Stimulated activated CD8-positive, alpha-beta memory T cell treated with anti-CD3 and anti-CD28 coated beads, Interleukin-12 subunit alpha, Interleukin-12 subunit beta, amount 100 ng/mL, for 1 hour (primary cell): ENCODE measurements at regions not wholly inside any gene's neighbourhood (a gene's known extent, or its start where the extent isn't known, plus 50 kb on each side); places are given as distances from the start of the nearest gene placed in this dataset.
A peak's percentile ranks its signal among the peaks of the same experiment; 100 is the strongest.

Source experiments
- DNase-seq: peaks from one replicate; pipeline ENCODE4 v3.0.0-alpha.2; 2020; ENCODE audit warnings: low read depth

DNA sequence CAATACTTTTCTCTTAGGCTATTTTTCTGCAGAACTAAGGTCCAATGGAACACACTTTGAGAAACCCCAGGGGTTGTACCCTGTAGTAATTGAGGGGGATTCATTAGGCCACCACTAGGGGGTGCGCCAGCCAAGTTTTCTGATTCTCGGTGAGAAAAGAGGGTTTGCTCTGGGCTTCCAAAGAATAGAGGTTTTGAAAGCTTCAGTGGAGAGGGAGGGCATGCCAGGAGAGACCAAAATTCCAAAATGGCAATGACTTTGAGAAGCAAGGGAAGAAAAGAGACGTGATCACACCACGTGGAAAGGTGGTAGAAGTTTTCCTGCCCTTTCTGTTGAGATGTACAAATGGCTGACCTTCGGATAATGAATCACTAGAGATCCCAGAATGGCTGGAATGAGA is 323.3 kb downstream of the RPS6KC1 start:
- DNase-seq, result peak; percentile 13

DNA sequence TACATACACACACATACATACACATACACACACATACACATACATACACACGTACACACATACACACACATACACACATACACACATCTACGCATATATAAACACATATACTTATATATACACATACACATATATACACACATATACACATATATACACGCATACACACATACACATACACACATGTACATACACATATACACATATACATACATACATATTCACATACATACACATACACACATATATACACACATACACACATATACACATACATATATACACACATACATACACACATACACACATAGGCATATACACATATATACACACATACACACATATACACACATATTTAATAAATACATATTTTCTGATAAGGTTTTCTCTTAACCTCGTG is 324.0 kb downstream of the RPS6KC1 start:
- no peak for DNase-seq

DNA sequence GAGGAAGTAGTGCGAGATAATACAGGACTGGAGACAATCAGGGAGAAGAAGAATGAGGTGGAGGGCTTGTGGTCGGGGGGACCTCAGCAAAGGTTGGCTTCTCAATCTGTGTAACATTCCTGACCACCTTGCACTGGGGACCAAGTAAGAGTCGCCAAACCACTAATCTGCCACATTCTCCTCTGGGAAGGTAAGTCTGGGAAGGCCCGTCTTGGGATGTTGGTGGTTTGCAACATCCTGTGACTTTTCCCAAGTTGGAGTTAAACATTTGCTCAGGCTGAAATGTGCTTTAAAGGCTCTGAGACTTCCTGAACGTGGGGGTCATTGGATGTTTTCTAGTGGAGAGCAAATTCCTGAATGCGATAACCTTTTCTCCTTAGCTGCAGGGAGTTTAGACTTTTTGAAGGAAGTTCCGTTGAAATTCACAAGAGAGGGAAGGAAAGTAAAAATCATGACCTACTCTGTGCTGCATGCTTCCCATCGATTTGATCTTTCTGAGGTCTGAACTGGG is 325.9 kb downstream of the RPS6KC1 start:
- no peak for DNase-seq

DNA sequence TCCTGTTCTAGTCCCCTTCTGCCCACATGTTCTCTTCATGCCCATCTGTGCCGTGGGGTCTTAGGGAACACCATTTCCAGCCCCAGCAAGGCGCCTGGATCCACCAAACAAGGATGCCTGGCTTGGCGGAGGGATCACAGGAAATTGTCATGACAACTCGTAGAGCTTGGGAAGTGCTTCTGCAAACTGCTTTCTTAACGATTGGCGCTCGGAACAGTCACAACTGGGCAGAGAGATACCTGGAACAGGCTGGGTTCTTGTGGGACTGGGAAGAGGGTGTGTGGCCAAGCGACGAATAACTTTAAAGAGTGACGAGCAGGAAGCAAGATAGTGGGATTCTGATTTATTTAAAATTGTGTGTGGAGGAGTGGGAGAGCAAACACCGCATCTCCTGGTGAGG is 329.8 kb downstream of the RPS6KC1 start:
- DNase-seq, result no peak

DNA sequence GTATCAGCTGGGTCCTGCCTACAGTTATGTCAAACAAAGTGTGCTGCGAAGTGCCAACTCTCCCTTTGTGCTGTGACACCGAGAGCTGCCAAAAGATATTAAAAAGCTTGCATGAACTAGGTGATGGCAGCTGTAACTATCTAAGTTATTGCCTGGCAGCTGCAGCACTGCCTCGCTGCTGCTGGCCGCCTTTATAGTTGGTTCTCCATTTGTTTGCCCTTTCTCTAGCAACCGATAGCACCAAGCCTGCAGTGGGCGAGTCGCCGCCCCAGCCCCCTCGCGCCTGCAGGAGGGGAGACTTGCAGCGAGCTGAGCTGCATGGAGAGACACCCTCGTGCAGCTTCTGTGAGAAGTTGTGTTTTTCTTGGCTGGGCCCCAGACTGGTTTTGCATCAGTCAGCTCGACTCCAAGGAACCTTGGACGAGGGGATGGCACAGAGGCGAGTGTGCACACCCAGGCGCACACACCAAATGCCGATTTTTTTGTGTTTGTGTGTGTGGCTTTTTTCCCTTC is 330.6 kb downstream of the RPS6KC1 start:
- no peak for DNase-seq

DNA sequence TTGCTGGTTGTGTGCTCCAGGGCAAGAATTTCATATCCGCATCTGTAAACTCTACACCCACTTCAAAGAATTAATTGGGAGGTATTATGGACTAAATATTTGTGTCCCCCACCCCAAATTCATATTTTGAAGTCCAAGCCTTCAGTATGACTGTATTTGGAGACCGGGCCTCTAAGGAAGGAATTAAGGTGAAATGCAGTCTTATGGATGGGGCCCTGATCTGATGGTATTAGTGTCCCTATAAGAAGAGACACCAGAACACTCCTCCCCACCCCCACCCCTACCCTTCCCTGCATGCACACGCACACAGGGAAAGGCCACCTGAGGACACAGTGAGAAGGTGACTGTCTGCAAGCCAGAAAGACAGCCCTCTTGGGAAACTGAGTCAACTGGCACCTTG is 332.4 kb downstream of the RPS6KC1 start:
- DNase-seq, result no peak

DNA sequence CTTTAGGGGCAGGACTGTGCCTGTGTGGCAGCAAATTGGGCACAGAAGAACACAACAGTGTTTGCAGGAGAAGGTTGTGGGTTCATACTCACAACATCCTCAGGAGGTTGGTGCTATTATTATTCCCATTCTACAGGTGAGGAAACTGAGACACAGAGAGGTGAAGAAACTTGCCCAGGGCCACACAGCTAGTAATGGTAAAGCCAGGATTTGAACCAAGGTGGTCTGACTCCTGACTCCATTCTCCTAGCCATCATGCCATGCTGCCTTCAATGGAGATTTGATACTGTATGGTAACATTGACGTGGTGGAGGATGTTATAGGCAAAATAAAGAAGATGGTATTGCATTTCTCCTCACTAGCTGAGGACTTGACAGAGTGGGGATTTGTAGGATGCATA is 334.2 kb downstream of the RPS6KC1 start:
- no peak for DNase-seq

DNA sequence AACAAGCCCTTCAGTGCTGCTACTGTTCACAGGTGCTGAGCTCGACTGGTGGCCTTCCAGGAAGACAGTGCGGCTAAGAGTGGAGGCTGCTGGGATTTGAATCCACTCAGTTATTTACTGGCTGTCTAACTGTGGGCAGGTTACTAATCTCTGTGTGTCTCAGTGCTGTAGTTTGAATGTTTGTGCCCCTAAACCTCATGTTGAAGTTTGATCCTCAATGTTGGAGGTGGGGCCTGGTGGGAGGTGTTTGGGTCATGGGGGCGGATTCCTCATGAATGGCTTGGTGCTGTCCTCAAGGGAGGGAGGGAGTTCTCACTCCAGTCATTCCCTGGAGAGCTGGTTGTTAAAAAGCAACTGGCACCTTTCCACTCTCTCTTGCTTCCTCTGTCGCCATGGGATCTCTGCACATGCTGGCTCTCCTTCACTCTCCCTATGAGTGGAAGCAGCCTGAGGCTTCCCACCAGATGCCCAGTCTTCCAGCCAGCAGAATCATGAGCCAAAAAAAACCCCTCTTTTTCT is 334.8 kb downstream of the RPS6KC1 start:
- DNase-seq, result no peak

DNA sequence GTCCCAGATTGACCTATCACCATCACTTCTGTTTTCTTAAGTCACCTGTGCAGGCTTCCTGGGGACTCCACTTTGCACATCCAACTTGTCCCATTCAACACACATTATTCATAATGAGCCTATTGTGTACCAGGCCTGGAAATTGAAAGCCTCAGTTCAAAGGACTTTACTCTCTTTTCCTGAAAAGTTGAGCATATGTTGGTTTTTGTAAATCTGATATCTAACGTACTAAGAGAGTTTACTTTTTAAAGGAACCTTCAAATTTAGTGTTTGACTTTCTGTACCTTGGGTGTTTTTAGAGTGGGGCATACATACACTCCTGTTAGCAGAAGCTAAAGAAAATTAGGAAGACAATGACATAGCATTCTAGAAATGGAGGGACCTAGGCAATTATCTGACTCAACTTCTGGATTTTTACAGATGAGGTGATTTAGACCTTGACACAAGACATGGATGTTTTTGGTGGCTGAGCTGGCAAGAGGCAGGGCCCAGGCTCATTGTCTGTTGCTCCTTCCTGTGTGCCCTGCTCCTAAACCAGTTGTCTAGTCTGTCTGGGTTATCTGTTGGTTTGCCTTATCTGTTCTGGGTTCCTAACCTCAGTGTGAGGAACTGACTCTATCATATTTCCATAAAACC is 336.5 kb downstream of the RPS6KC1 start:
- no peak for DNase-seq

DNA sequence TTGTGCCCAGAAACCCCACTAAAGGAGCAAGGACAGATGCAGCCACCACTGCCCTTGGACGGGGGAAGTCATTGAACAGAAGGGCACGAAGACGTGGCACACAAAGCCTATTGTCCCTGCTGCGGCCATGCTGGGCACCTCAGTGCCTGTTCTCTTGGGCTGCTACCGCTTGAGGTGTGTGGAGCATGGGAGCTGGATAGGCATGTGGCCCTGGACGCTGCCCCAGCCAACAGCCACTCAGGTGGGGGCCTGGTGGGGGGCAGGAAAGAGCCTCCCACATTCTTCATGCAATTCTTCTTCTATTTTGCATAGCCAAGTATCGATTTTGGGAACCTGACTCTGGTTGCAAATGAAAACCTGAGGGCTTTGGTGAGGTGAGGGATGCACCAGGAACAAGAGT is 337.2 kb downstream of the RPS6KC1 start:
- DNase-seq, result no peak

DNA sequence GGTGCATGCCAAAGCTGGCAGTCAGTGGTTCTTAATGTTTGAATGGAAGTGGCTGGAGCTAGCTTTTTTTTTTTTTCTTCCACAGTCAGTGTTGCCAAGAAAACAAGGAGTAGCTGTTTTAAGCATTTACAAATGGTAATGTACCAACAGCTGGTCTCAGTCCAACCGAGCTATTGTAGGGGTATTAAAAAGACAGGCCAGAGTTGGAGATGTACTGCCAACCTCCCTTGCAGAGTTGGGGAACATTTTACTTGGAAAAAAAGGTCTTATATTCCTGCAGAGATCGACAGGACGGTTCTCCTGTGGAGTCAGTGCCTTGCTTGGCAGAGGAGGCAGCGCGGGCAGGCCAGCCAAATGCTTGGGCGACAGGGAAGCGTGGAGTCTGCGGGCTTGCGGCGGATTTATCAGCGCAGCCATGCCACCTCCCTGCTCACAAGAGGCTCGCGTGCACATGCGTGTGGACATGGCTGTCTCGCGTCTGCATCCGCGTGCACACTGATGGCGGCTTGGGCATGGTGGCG is 338.1 kb downstream of the RPS6KC1 start:
- no peak for DNase-seq

DNA sequence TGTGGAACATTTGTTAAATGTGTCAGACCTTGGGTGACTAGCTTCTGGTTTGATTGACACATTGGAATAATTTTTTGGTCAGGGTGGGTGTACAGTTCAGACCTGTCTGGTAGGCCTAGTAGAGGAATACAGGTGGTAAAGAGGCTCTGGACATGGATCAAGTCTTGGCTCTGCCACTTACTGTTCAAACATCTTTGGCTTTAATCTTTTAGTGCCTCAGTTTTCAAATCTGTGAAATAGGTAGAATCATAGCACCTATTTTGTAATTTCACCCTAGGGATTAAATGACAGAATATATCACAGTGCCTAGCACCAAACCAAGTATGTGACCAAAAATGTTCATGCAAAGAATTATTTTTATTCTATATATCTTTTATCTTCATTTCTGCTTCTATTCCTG is 340.4 kb downstream of the RPS6KC1 start:
- DNase-seq, result no peak

DNA sequence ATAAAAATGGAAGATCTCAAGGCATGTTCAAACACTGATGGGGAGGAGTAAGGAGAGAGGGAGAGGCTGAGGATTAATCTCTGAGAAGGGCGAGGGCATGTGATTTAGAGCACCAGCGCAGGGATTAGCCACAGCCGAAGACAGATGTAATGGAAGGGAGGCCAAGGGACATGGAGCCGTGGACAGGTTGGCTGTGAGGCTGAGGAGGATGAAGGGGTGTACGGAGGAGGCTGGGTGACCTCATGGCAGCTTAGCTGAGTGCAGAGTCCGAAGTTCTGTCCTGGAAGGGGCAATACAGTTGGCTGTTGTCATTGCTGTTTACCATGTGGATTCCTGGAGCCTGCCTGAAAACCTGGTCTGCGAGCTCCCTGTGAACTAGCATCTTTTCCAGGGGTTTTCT is 342.8 kb downstream of the RPS6KC1 start:
- no peak for DNase-seq

DNA sequence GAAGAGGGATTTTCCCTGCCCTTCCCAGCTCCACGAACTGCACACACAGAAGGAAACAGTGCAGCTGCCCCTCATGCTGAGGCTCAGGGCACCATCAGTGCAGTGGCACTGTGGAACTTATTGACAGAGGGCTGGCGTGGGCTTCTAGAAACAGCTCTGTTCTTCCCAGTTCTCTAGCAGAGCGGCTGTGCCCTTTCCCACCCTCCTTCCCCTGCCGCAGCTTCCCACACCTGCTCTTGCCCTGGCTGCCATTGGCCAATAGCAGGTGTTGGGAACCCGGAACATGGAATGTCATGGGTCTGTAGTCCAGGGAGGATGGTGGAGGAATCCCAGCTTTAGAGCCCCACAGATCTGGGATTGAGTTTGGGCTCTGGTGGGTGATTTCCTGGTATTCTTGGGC is 343.8 kb downstream of the RPS6KC1 start:
- DNase-seq, result no peak

DNA sequence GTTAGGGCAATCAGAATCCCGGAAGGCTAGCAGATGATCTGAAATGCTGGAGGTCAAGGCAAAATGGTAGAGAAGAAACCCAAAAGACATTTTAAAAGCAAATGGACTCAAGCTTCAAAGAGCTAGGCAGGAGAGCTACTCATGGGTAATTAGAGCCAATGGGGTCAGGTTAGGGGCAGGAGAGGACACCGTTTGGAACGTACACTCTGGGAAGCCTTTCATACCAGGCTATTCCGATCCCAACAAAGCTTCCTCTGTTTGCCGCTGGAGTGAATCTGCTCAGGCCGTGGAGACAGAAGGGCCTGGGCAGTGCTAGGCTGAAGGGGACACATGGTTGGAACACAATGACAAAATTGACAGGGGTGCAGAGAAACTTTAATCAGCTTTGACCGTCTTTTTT is 346.6 kb downstream of the RPS6KC1 start:
- DNase-seq, result no peak

DNA sequence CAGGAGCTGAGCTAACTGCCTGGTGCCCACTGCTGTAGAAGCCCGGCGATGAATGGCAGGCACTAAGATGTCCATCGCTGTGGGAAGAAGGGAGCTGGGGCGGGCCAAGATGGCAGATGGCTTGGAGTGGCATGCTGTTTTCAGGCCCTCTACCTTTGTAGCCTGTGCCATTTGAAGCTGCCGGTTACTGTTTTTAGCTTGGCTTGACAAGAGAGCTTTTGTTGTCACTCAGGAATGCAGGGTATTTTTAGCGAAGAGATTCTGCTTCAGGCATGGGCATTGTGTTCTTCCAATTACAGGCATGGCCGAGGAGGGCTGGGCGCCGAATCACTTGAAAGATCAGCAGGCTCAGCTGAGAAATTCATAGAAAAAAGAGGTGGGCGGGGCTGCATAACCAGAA is 348.7 kb downstream of the RPS6KC1 start:
- no peak for DNase-seq

DNA sequence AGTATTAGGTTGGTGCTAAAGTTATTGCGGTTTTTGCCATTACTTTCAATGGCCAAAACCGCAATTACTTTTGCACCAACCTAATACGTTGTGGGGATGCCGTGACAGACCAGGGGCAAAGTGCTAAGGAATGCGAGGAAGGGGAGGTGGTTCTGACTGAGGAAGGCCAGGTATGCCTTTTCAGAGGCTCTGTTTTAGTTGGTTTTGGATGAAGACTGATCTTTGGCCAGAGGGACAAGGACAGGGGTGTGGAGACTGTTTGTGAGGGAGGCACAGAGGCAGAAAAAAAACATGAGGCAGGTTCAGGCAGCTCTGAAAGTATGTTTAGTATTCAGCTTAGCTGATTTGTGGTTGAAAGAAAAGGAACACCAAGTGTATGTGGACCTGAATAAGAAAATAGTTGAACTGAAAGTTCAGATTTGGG is 358.2 kb downstream of the RPS6KC1 start:
- no peak for DNase-seq

DNA sequence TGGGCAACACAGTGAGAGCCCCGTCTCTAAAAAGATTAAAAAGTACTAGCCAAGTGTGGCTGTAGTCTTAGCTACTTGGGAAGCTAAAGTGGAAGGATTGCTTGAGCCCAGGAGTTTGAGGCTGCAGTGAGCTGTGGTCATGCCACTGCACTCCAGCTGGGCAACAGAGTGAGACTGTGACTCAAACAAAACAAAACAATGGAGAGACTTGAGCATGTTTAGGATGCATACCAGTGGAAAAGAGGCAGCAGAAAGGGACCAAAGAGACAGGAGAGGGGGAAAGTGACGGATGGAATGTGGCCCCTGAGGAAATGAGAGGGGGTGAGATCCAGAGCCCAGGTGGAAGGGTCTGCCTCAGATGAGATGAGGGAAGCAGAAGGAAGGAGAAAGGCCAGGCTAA is 358.9 kb downstream of the RPS6KC1 start:
- no peak for DNase-seq

DNA sequence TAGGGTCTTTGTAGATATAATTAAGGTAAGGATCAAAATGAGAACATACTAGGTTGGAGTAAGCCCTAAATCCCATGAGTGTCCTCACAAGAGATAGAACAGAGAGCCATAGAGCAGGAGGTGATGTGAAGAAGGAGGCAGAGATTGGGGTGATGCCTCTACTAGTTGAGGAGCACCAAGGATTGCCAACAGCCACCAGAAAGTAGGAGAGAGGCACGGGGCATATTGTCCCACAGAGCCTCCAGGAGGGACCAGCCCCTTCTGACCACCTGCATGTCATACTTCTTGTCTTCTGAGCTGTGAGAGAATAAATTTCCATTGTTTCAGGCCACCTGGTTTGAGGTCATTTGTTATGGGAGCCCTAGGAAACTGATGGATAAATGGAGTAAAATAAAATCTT is 363.3 kb downstream of the RPS6KC1 start:
- DNase-seq, result no peak

DNA sequence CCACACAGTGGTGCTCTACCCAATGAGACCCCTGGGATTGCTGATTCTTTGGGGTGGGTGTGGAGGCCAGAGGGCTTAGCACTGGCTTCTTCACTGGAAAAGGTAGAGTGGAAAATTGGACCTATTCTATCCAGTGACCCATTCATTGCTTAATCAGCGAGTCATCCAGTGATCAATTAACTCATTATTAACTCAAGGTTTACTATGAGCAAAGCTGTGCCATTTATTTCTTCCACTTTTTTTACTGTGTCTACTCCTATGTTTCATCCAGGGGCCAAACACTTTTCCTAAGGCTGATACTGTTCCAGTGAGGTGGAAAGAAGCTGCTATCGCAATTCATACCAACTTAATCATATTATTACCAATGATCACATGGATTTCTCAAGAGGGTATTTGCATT is 363.9 kb downstream of the RPS6KC1 start:
- DNase-seq, result no peak

DNA sequence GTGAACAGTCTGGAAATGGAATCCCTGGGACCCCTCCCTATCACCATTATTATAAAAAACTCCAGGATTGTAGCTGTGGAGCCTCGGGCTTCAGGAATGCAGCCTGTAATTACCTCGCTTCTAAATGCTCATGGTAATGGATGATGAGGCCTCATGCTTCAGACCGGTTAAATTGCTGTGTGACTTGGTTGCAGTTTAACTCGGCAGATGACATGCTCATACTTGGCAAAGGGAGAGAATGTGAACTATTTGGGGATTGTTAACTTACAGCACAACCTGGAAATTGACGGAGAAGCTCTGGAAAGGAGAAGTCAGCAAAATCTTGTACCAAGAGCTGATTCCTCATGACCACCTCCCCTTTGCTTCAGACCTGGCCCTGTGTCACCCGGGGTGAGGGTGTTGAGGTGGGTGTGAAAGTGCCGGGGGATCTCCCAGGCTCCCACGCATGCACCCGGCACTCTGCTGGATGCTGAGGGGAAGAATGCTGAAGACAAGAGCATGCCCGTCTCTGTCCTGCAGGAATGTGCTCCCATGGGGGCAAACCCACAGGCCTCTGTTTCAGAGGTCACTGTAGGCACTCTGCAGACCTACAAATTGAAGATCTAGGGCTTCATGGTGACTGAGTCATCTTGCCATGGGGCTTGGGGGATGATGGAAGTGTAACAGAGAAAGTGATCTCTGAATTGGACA is 364.8 kb downstream of the RPS6KC1 start:
- no peak for DNase-seq

DNA sequence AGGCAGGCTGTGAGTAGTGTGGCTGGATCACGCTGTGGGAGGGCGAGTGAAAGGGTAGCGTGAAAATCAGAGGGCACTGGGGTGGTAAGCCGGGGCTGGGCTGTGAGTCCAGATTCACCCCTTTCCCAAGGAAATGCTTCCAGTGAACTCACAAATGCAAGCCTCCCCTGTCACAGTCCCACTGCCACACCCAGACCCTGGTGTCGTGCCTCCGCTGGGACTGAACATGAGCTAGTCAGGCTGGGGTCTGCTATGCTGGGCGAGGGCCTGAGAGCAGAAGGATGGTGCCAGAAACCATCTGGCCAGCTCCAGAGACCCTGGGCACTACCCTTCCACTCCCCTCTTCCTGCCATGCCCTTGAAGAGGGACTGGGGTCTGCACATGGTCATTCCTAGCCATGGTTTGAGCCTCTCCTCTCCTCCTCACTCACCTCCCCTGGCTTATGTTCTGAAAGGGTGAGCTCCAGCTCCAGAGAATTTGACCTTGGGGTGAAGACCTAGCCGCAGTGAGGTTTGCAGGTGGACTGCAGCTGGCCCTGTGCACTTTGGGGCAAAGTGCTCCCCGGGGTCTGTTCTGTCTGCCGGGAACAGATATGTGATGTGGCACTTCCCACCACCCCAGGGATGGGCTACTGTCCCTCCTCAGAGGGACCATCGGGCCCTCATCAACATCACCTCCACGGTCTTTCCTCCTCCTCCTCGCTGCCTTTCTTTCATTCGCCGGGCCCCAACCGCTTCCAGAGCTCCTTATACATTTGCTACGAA is 365.6 kb downstream of the RPS6KC1 start:
- no peak for DNase-seq
